HG03196 (cell line): ENCODE measurements at regions not wholly inside any gene's neighbourhood (a gene's known extent, or its start where the extent isn't known, plus 50 kb on each side); places are given as distances from the start of the nearest gene placed in this dataset.

ENCODE experiments used
- ATAC-seq: cut with Tn5 transposase; IDR thresholded peaks from one replicate; pipeline ENCODE4 v1.9.1; 2021; ENCODE audit not compliant: unreplicated experiment

DNA sequence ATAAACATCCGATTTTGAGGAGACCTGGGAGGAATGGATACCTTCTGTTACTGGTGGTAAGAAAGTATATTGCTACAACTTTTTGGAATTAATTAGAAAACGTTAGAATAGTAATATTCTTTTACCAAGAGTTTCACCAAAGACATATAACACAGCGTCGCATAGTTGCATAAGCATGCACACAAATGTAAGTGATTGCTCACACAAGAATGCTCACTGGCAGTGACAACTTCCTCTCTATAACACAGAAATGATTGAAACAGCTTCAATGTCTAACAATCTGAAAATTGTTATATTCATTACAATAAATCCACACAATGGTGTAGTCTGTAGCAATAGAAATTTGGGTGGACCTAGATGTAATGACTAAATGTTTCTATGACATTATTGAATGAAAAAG is 998.6 kb downstream of the TTLL7 start:
- ATAC-seq = no peak

DNA sequence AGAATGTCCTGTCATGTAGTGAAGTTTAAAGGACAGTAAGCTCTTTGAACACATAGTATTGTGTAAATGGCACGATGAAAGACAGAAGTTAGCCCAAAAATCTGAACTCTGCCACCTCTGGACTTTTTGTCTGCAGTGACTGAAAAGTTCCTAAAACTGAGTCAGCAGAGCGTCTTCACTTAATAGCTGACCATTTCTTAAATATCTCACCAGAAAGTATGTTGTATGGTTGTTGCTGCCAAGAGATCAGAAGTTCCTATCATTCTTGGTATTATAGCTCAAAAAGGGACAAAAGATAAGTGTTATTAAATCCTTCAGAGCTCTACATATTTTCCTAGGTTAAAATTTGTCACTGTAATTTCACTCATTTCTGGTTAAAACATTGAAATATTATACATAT is 1003.0 kb downstream of the TTLL7 start:
- no peak for ATAC-seq

DNA sequence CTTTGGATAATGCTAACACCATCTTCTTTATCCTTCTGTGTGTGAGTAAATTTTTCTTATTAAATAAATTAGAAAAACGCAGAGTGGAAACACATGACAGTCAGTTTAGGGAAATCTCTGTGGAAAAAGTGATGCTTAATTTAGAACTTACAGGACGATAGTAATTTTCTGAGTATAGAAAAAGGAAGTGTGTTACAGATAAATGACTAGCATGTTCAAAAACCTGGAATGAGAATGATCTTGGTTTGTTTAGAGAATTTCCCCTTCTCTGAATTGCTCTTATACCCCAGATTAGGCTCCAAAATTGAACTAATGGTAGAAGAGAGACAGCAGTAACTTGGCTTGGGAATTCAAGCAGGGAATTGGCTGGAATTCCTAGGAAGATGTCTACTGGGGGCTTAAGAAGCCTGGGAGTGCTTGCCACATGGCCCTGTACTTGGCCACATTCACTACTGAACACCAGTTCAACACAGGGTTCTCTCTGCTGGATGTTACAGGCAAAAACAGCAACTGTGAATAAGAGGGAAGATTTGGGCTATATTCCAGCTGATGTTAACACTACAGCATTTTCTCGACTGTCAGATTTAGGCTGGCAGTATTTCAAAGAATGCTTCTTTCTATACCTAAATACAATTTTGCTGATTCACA is 1004.2 kb downstream of the TTLL7 start:
- no peak for ATAC-seq

DNA sequence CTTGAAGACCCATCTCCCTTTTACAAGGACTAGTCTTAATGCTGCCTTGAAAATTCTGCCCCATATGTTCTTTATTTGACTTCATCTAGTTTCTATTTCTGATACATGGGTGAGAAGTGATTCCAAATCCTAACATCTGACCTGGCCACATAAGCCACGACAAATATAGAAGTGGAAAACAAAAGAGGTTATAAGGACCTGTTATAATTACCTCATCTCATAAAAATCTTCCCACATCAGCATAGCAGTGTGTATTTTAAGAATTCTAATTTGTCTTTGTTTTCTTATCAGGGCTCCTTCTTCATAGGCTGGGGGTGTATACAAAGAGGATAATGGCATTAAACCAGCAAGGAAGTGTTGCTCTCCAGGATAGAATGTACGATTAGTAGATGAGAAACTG is 1007.4 kb downstream of the TTLL7 start:
- no peak for ATAC-seq

DNA sequence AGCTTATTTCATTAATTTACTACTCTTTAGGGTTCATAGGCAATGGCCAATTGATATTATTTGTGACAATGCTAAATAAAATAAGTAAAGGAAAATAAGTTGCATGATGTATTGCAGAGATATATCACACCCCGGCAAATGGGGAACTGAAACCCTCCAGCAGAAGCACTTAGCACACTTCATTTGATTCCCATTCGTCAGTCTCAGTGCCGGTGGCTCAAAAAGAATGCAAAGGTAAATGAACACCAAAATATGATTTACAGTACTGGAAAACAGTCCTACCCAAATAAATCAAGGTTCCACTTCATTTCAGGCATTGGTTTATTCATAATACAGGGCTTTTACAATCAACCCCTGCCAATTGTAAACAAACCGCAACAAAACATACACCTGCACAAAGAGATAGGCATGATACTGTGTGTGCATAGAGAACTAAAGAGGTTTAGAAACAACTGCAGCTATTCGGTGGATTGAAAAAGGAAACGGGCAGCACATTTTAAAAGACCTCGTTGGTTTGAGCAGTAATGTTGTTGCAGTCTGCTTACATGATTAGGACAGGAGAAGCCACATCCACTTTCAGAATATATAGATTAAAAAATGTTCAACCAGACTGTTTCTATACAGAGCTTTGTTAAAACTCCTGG is 1019.2 kb downstream of the TTLL7 start:
- ATAC-seq = peak; percentile 87

DNA sequence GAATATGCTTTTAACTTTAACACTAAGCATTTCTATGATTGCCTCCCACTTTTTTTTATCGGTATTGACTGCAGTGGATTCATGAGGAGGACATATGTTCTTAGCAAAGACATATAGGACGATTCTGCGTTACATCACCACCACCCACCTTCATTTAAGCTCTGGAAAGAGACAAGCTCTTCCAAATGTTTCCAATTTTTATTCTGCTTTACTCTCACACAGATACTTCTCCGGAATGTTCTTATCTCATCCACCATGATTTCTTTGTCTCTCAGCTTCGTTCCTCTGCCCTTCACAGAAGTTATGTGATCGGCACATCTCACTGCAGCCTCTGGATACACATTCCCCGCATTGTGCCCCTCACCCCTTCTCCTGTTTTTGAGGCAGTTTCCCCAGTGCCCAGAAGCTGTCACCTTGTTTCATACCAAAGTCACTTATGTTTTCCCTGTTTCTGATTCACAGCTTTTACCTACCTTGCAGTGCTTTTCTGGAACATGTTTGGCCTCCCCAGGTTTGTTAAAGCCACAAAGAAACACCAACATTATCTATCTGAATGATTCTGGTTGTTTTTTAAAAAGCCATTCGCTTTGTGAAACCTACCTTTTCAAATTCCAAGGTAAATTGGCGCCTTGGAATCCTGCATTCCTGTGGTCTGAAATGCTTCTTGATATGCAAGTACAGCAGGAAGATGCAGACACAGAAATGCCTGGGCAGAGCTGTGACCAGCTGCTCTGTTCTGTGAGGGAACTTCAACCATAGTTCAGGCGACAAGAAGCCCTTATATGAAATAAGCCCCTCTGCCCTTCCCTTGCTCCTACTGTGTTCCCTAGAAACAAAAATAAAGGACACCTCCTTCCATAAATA is 1020.2 kb downstream of the TTLL7 start:
- ATAC-seq = no peak

DNA sequence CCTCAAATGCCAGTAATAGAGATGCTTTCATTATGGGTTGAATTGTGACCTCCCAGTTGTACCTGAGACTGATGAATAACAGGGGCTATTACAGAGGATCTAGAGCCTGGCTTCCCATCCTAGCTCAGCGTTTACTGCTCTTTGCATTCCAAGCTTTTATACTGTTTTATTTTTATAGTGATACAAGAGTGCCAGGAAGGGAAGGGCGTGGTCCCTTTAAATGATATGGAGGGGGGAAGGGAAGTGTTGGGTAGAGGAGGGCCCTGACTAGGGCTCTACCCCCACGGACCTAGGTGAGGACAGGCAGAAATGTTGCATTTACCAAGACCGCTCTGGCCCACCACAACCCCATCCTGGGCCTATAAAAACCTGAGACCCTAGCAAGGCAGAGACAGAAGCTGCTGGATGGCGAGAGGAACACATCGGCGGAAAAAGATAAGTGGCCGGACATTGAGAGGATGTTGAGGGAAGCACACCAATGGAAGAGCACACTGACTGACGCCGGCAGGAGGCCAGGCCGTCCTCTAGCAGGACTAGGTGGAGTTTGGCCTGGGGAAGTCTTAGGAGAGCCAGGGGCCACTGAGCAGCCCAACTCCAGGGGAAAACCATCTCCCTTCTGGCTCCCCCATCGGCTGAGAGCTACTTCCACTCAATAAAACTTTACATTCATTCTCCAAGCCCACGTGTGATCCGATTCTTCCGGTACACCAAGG is 1025.9 kb downstream of the TTLL7 start:
- ATAC-seq = no peak

DNA sequence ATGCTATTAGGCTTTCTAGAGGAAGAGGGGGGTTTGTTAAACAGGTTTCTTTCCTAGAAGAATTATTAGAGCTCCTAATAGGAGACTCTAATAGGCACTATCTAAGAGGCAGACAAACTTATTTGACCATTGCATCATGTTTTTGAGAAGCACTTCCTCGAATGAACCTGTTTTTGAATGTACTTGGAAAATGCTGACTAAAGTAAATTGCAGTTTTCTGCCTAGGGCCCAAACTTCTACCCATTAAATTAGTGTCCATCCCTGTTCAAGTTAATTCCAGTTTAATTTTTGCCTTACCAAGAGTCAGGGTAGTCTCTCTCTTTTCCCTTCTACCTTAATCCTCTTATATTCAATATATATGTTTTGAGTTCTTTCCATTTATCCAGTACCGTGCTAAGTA is 1029.6 kb downstream of the TTLL7 start:
- ATAC-seq = no peak

DNA sequence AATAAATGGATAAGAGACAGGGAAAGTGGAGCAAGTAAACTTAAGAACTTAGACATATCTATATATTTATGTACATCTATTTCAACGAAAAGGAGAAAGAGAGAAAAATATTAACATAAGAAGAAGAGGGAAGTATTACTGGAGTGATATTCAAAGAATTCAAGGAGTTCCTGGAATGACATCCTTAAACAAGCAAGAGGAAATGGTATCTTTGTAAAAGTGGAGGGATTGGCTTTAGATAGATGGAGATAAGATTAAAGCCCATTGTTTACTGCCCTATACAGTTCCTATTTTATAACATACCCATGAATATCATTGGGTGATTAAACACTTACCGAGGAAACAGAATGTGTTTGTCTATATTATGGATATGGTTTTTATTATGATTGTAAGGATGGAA is 1036.3 kb downstream of the TTLL7 start:
- no peak for ATAC-seq

DNA sequence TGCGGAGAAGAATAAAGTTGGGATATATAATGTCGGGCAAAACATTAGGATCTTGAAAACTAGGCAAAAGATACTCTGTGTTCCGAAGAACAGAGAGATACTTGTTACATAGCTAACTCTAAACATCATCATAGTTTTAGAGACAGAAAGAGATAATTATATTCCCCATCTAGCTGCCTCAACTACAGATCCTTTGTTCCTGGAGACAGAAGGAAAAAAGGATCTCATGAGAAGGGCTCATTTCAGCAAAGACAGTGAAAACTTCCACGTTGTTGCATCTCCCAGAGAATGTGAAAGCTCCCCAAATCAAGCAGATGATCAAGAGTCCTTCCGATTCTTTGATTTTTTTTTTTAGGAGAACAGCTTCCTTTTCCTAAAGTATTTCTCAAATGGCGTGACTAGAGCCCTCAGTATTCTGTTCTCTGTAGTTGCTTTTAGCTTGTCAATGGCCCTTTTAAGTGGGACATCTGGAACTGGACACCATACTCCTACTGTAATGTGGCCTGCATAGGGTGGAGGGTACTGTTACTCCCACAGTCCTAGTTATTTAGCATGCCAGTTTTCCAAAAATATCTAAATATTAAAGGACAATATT is 1048.2 kb downstream of the TTLL7 start:
- ATAC-seq = no peak

DNA sequence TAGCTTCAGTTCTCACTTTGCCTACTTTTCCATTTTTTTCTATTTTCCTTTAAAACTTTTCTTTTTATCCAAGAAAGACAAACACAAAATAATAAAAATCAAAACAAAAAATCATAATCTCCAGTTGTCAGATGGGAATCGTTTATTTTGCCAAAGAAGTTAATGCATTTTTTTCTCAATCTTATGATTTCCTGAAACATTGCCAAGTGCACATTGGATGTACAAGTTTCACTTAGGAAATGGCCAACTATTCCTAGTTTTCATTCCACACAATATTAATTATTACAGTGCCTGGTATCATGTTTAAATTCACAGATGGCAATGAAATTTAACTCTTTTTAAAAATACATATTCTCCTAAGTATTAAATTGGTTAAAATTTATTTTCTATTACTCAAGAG is 1050.5 kb downstream of the TTLL7 start:
- ATAC-seq = no peak

DNA sequence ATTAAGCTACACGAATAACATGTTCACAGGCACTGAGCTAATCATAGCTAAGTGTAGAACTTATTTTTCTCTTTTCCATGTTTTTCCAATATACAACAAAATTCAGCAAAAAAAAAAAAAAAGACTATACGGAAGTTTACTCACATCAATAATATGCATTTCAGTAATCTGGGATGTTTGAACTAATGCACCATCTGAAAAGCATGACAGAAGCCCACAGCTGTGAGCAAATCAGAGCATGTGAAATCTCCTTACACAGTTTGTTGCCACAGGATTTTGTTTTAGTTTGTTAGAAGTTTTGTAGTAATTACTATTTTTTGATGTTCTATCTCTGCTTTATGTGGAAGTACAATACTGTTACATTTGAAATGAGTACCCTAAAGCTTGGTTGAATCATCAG is 1051.7 kb downstream of the TTLL7 start:
- ATAC-seq = no peak

DNA sequence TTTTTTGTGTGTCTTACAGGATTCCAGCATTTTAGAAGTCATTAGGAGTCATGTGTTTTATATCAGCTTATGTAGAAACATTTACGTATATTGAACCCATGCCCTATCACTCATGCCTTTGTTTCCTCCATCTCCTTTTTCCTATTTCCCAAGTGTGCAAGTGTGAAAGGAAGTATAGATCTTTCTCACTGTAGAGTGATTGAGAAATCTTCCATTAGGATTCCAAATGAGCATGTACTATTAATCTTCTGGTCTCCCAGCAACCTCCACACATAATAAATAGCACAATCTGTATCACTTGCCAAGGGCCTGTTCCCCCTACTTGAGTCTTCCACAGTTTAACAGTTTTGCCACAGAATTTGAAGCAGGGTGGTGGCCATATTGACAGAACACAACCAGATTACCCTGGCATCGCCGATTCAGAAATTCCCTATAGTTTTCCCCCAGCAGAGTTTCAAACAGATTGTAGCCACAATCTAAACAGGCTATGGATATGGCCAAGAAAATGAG is 1052.8 kb downstream of the TTLL7 start:
- ATAC-seq = no peak

DNA sequence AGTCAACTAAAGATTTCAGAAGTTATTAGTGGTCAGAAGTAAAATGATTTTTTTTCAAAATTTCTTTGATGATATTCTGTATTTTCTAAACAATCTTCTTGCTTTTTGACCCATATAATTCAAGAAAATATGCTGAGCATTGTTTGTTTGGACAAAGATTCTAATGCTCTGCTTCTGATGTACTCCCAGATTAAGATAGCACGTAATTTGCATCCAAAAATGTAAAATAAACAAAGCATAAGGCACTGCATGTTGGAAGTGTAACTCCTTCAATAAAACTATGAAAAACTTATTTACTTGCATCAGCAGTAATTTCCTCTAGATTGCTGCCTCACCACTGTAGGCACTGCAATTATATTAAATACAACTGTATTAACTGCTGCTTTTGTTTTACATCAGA is 1054.1 kb downstream of the TTLL7 start:
- ATAC-seq = no peak

DNA sequence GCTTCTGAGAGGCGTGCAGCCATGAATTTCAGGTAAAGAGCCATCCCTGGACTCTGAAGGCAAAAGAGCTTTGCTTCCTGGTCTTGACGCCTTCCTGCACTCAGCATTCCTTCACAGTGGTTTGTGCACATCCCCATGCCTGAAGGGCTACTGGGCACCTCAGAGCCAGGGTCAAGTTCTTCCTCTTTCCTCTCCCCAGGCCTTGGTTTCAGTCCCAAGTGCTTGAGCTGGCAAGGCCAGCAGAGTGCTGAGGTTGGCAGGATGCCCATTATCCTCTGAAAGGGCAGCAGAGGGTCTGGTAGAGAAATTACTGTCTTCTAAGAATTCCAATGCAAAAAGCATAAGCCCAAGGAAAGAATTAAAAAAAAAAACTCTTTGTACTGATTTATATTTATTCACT is 1064.9 kb downstream of the TTLL7 start:
- ATAC-seq = no peak

DNA sequence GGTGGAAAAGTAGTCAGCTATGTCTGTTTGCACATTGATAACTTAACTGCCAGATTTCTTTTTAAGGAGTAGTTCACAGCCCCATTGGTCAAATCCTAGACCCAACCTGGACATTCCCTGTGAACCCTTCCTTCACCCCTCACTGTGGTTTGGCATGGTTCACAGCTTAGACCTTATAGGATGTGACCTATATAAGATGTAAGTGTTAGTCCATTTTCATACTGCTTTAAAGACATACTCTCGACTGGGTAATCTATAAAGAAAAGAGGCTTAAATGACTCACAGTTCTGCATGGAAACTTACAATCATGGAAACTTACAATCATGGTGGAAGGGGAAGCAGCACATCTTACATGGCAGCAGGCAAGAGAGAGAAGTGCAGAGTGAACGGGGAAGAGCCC is 1066.2 kb downstream of the TTLL7 start:
- no peak for ATAC-seq

DNA sequence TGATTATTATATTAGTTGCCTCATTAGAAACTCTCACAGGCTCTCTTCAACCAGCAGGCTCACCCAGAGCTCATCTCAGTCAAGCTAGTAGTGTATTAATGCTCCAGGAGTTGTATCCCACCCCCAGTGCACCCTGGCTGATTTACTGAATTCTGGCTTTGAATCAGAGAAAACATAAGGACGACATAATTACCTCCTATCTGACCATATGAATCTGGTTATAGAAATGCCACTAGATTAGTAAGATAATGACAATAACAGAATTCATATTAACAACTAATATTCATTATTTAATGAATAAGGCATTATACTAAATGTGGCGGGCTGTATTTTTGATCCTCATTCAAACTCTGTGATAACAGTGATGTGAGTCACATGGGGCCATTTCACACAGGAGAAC is 1066.7 kb downstream of the TTLL7 start:
- no peak for ATAC-seq

DNA sequence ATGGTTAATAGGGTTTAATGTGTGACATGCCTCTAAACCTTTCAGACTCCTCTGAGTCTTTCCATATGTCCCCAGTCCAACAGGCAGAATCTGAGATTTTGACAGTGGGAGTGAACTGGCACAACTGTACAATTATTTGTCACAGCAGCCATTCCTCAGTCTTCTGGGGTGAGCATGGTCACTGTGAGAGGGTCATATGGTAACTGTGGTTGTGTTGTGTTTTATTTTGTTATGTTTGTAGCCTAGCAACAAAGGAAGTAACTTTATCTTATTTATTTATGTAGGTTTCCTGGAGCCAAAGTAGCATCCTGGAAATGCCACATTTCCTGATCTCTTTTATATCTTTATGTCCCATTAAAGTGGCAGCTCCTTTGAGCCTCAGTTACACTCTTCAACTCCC is 1067.9 kb downstream of the TTLL7 start:
- no peak for ATAC-seq

DNA sequence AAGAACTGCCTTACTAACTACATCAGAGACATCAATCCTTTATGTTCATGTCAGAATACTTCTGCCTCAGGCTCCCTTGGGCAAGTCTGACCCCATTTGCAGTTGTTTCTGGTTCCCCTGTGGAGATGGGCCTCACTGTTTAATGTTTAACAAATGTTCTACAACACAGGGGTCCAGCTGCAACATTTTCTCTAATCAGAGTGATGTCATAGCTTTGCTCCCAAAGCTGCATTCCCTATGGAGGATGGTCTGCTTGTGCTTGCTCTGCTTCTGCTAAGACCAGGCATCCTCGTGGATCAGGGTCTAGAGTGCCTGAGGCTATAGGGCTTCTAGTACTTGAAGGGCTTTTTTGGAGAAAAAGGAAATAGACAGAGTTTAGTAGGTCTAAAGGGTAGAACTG is 1071.2 kb downstream of the TTLL7 start:
- no peak for ATAC-seq

DNA sequence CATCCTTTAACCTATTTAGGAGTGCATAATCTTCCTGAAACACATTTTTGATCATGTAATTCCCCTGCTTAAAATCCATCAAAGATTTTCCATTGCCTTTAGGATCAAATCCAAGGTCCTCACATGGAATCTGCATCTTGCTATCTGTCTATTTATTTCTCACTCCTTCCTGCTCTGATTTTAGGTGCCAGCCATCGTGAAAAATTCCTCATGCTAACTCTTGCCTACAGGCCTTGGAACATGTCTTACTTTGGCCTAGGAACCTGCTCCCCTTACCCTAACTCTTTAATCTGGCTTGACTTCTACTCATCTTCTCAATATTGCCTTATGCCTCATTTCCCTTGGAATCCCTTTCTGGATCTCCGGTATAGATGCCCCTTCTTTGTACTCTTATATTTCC is 1074.3 kb downstream of the TTLL7 start:
- ATAC-seq = no peak

DNA sequence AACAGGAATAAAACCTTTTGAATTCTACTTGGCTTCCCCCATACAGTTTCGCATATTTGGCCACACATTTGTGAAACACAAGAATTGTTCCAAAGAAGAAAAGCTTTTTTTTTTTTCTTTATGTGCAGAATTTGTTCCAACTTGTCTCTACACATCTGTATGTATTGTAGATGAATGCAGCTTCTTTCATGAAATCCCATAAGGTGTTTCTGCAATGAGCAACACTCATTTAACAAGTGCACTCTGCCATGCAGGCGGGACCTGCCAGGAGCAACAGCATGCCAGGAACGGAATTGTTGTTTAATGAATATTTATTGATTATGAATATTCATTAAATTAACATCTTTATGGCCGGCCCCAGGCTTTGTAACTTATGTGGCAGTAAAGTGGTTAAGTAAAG is 1075.0 kb downstream of the TTLL7 start:
- ATAC-seq = no peak
